Activated CD4-positive, alpha-beta T cell treated with anti-CD3 and anti-CD28 coated beads for 4 hours (primary cell): ENCODE measurements at regions not wholly inside any gene's neighbourhood (a gene's known extent, or its start where the extent isn't known, plus 50 kb on each side); places are given as distances from the start of the nearest gene placed in this dataset.

Source experiments
- DNase-seq, 2 donors: peaks; one replicate each; pipeline ENCODE4 v3.0.0-alpha.2; 2020

- DNase-seq, result no peak
These were observed 103.3 kb downstream of the DUSP10 start for GRCh38 chr1:221638595-221638994.

- DNase-seq, result no peak
These were observed 100.1 kb downstream of the DUSP10 start for GRCh38 chr1:221641811-221642210.

GRCh38 chr1:221643404-221644144 is 98.3 kb downstream of the DUSP10 start:
- no peak for DNase-seq

- no peak for DNase-seq
These were observed 97.8 kb downstream of the DUSP10 start for GRCh38 chr1:221644145-221644448.

- no peak for DNase-seq
These were observed 97.1 kb downstream of the DUSP10 start for GRCh38 chr1:221644663-221645258.

- no peak for DNase-seq
These were observed 93.7 kb downstream of the DUSP10 start for GRCh38 chr1:221648201-221648600.
